B cell (primary cell): ENCODE measurements at regions not wholly inside any gene's neighbourhood (a gene's known extent, or its start where the extent isn't known, plus 50 kb on each side); places are given as distances from the start of the nearest gene placed in this dataset.
"Not testable (repeated sequence)": the region's sequence is repeated elsewhere in the genome, so short reads cannot be mapped to it uniquely, and the experiment has no call there.

ENCODE experiments used
- ATAC-seq: fragments of 200-7000 bp; cut with Tn5 transposase; one replicate; pipeline ENCODE4 v1.10.0; 2021; ENCODE audit warnings: low read depth, mild to moderate bottlenecking, moderate number of reproducible peaks, moderate library complexity
- CTCF ChIA-PET: fragments of 350-600 bp; sonication (Branson Sonifier 250); formaldehyde crosslinking; loops from one replicate; lab custom pipeline; 2021; ENCODE audit warnings: antibody characterized with exemption, inconsistent platforms; lab: Charles Lee
- POLR2A ChIA-PET: fragments of 350-600 bp; sonication (Branson Sonifier 250); formaldehyde crosslinking; loops from one replicate; lab custom pipeline; 2021; ENCODE audit warnings: antibody characterized with exemption; lab: Charles Lee
- DNase-seq: peaks from one replicate; pipeline ENCODE4 v3.0.0; 2013
- H2AFZ ChIP-seq: 2 replicates; pipeline ENCODE4 v1.6.1; 2012; ENCODE audit warnings: mild to moderate bottlenecking, low read depth, low read length; ENCODE audit not compliant: insufficient read depth, poor library complexity, severe bottlenecking
- H3K27ac ChIP-seq, 2 donors: 1 replicate in 1 of 2; 2 replicates in 1 of 2; pipeline ENCODE4 v1.5.1; 2012 to 2013; ENCODE audit warnings: low read length in 2 of 2, mild to moderate bottlenecking in 2 of 2, moderate library complexity in 1 of 2
- H3K27me3 ChIP-seq, 4 experiments: fragments of 200-600 bp in 1 of 4; sonication (generic) in 1 of 4; replicated peaks in 1 of 4; 1 replicate in 2 of 4; 2 replicates in 2 of 4; pipeline versions ENCODE4 v1.6.1 to v1.7.0; 2013 to 2016; ENCODE audit warnings: low read length in 3 of 4, mild to moderate bottlenecking in 2 of 4, mixed read lengths in 1 of 4, moderate library complexity in 1 of 4; ENCODE audit not compliant: insufficient read depth in 4 of 4, control insufficient read depth in 3 of 4; ENCODE audit errors: control extremely low read depth in 1 of 4
- H3K36me3 ChIP-seq, 2 experiments: replicated peaks in 1 of 2; 1 replicate in 1 of 2; 2 replicates in 1 of 2; pipeline versions ENCODE4 v1.6.1 to v1.7.1; 2013; ENCODE audit warnings: low read length in 1 of 2; ENCODE audit not compliant: insufficient read depth in 2 of 2, control insufficient read depth in 1 of 2; ENCODE audit errors: control extremely low read depth in 1 of 2, extremely low read depth in 1 of 2
- H3K4me1 ChIP-seq, 2 donors: fragments of 200-600 bp in 1 of 2; sonication (generic) in 1 of 2; 1 replicate in 1 of 2; 2 replicates in 1 of 2; pipeline versions ENCODE4 v1.5.1 to v1.6.1; 2013 to 2017; ENCODE audit warnings: low read length in 2 of 2; ENCODE audit not compliant: control insufficient read depth in 2 of 2, insufficient read depth in 2 of 2
- H3K4me2 ChIP-seq: replicated peaks from 2 replicates; pipeline ENCODE3; 2012; ENCODE audit warnings: mild to moderate bottlenecking, low read depth, low read length; ENCODE audit not compliant: poor library complexity, severe bottlenecking
- H3K4me3 ChIP-seq, 5 experiments: fragments of 200-600 bp in 1 of 5; sonication (generic) in 1 of 5; 1 replicate in 3 of 5; 2 replicates in 2 of 5; pipeline versions ENCODE4 v1.5.1 to v1.7.0; 2011 to 2016; ENCODE audit warnings: low read length in 4 of 5, mild to moderate bottlenecking in 4 of 5, low read depth in 2 of 5, control low read depth in 1 of 5, moderate library complexity in 1 of 5; ENCODE audit not compliant: insufficient read depth in 1 of 5; ENCODE audit errors: control extremely low read depth in 1 of 5, extremely low read depth in 1 of 5
- H3K79me2 ChIP-seq: fragments of 200-600 bp; sonication (generic); one replicate; pipeline ENCODE4 v1.6.0; 2016; ENCODE audit warnings: low read length; ENCODE audit not compliant: control insufficient read depth, insufficient read depth
- H3K9ac ChIP-seq: fragments of 200-600 bp; sonication (generic); 2 replicates; pipeline ENCODE4 v1.6.1; 2017; ENCODE audit warnings: mild to moderate bottlenecking, low read length, moderate library complexity
- H3K9me3 ChIP-seq, 3 donors: one replicate each; pipeline versions ENCODE4 v1.6.1 to v1.7.1; 2013; ENCODE audit warnings: low read length in 2 of 3; ENCODE audit not compliant: control insufficient read depth in 2 of 3, insufficient read depth in 1 of 3; ENCODE audit errors: control extremely low read depth in 1 of 3
- H4K20me1 ChIP-seq: 2 replicates; pipeline ENCODE4 v1.6.0; 2012; ENCODE audit warnings: mild to moderate bottlenecking, low read length; ENCODE audit not compliant: insufficient read depth, control insufficient read depth, poor library complexity, severe bottlenecking
- H3K27ac Mint-ChIP-seq: one replicate; pipeline ENCODE4 v1.8.0; 2021; ENCODE audit warnings: mixed read lengths
- H3K27me3 Mint-ChIP-seq: one replicate; pipeline ENCODE4 v1.8.0; 2021; ENCODE audit warnings: mixed read lengths
- H3K4me1 Mint-ChIP-seq: one replicate; pipeline ENCODE4 v1.8.0; 2021; ENCODE audit warnings: mixed read lengths
- H3K4me3 Mint-ChIP-seq: one replicate; pipeline ENCODE4 v1.8.0; 2021; ENCODE audit warnings: mixed read lengths
- H3K9me3 Mint-ChIP-seq: one replicate; pipeline ENCODE4 v1.8.0; 2022; ENCODE audit warnings: mixed read lengths; ENCODE audit not compliant: insufficient read depth
- WGBS: methylation state at CpG from one replicate; pipeline ENCODE4 v1.1.5; 2013; ENCODE audit warnings: missing lambda C conversion rate; ENCODE audit not compliant: insufficient coverage; 5-methylcytosine and 5-hydroxymethylcytosine counted together
- intact Hi-C: fragments of 100-400 bp; cut with micrococcal nuclease; formaldehyde crosslinking; loops from one replicate; pipeline ENCODE4 v1.10.0; 2022

DNA sequence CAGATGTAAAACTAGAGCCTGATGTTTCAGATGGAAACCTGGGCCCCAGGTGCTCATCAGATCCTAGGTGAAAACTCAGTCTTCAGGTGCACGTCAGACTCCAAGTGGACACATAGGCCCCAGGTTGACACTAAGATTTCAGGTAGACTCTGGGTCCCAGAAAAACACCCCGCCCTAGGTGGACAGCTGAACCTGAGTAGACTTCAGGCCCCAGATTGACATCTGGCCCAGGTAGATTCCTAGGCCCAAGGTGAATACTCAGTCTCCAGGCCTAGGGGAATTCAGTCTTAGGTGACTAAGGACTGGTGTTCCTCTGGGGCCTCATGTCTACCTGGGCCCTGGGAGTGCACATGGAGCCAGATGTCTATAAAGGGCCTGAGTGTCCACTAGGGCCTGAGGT lies 196.7 kb downstream of the POTEM start:
- H2AFZ ChIP-seq, H3K36me3 ChIP-seq, ATAC-seq, H3K9ac ChIP-seq, H3K9me3 Mint-ChIP-seq, POLR2A ChIA-PET, H3K4me1 ChIP-seq, H3K4me2 ChIP-seq, CTCF ChIA-PET, H3K4me3 ChIP-seq, H3K27me3 ChIP-seq, intact Hi-C loops, H3K4me1 Mint-ChIP-seq, H3K27ac ChIP-seq, H3K79me2 ChIP-seq, DNase-seq, H4K20me1 ChIP-seq, H3K27me3 Mint-ChIP-seq, H3K27ac Mint-ChIP-seq, H3K4me3 Mint-ChIP-seq: not testable (repeated sequence)
- WGBS, result 86% methylated on average over 2 of the region's 2 CpGs
- H3K9me3 ChIP-seq, result peaks cover 0 to 19% (median 0%) of the 10 kb centered on the region in 3 donors

GRCh38 chr14:19164426-19164825 lies 197.2 kb downstream of the POTEM start:
- H3K9me3 Mint-ChIP-seq, H3K27me3 Mint-ChIP-seq, CTCF ChIA-PET, H3K27ac ChIP-seq, H3K4me2 ChIP-seq, H3K4me3 ChIP-seq, H3K27ac Mint-ChIP-seq, H3K4me3 Mint-ChIP-seq, H2AFZ ChIP-seq, DNase-seq, H3K36me3 ChIP-seq, H3K9ac ChIP-seq, POLR2A ChIA-PET, H3K27me3 ChIP-seq, H3K79me2 ChIP-seq, H3K4me1 Mint-ChIP-seq, ATAC-seq, intact Hi-C loops, H3K4me1 ChIP-seq, H4K20me1 ChIP-seq: not testable (repeated sequence)
- peaks cover 0 to 19% (median 0%) of the 10 kb centered on the region in 3 donors for H3K9me3 ChIP-seq
- no CpG with 5 or more reads among the region's 1 CpG for WGBS

GRCh38 chr14:19166056-19166455 lies 198.8 kb downstream of the POTEM start:
- H3K9me3 ChIP-seq, result peaks cover 0 to 24% (median 0%) of the 10 kb centered on the region in 3 donors
- 92% methylated on average over 2 of the region's 3 CpGs for WGBS
- DNase-seq, H3K4me1 ChIP-seq, H3K27me3 Mint-ChIP-seq, H4K20me1 ChIP-seq, H3K27ac ChIP-seq, H3K27ac Mint-ChIP-seq, H3K27me3 ChIP-seq, H3K36me3 ChIP-seq, H3K4me3 Mint-ChIP-seq, CTCF ChIA-PET, H3K4me1 Mint-ChIP-seq, ATAC-seq, H3K4me3 ChIP-seq, POLR2A ChIA-PET, H3K9me3 Mint-ChIP-seq, H3K79me2 ChIP-seq, H3K4me2 ChIP-seq, intact Hi-C loops, H3K9ac ChIP-seq, H2AFZ ChIP-seq: not testable (repeated sequence)

DNA sequence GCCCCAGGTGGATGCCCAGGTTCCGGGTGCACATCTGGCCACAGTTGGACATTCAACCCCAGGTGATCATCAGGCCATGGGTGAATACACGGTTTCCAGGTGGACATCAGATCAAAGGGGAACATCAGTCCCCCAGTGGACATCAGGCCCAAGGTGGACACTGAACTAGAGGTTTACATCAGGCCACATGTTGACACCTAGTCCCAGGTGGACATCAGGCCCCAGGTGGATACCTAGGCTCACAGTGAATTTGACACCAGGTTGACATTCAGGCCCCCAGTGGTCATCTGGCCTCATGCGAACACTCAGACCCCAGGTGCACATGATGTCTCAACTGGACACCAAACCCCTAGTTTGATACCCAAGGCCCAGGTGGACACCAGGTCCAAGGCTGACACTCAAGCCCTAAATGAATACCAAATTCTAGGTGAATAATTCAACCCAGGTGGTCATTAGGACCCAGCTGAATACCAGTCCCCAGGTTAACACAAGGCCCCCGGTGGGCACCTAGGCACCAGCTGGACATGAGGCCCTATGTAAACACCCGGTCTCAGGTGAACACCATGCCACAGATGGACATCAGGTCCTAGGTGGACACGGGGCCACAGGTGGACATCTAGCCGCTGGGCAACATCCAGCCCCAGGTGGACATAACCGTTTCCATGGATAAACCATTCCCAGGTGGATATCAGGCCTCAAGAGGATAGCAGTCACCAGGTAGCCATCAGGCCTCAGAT lies 200.4 kb downstream of the POTEM start:
- H3K4me1 Mint-ChIP-seq, H3K27me3 Mint-ChIP-seq, H3K9me3 Mint-ChIP-seq, H3K4me3 Mint-ChIP-seq, H3K36me3 ChIP-seq, H3K4me3 ChIP-seq, CTCF ChIA-PET, H3K79me2 ChIP-seq, H3K4me1 ChIP-seq, H2AFZ ChIP-seq, H3K9ac ChIP-seq, ATAC-seq, H3K4me2 ChIP-seq, intact Hi-C loops, H4K20me1 ChIP-seq, H3K27ac ChIP-seq, POLR2A ChIA-PET, H3K27ac Mint-ChIP-seq, H3K27me3 ChIP-seq: not testable (repeated sequence)
- H3K9me3 ChIP-seq, result peaks cover 0 to 18% (median 0%) of the 10 kb centered on the region in 3 donors
- 89% methylated on average over 8 of the region's 8 CpGs for WGBS
- DNase-seq, result peak; percentile 2
